DND-41 (cell line): ENCODE measurements at regions not wholly inside any gene's neighbourhood (a gene's known extent, or its start where the extent isn't known, plus 50 kb on each side); places are given as distances from the start of the nearest gene placed in this dataset.

ENCODE experiments used
- ATAC-seq: fragments of 200-7000 bp; cut with Tn5 transposase; 3 replicates; pipeline ENCODE4 v1.9.1; 2021; ENCODE audit warnings: low read depth; ENCODE audit not compliant: insufficient read depth
- DNase-seq: peaks from one replicate; pipeline ENCODE4 v3.0.0-alpha.2; 2020
- H2AFZ ChIP-seq: 2 replicates; pipeline ENCODE4 v1.6.0; 2012; ENCODE audit warnings: low read depth, low read length
- H3K27ac ChIP-seq: 2 replicates; pipeline ENCODE4 v1.5.1; 2012; ENCODE audit warnings: low read length, inconsistent platforms
- H3K27me3 ChIP-seq: fragments of 200-600 bp; sonication (generic); 2 replicates; pipeline ENCODE4 v1.6.0; 2012; ENCODE audit warnings: low read length, mild to moderate bottlenecking, inconsistent platforms; ENCODE audit not compliant: insufficient read depth, poor library complexity
- H3K36me3 ChIP-seq: 2 replicates; pipeline ENCODE4 v1.5.1; 2012; ENCODE audit warnings: low read length, inconsistent platforms; ENCODE audit not compliant: insufficient read depth
- H3K4me1 ChIP-seq: 2 replicates; pipeline ENCODE4 v1.5.1; 2012; ENCODE audit warnings: mild to moderate bottlenecking, low read length; ENCODE audit not compliant: insufficient read depth
- H3K4me2 ChIP-seq: 2 replicates; pipeline ENCODE4 v1.6.0; 2012; ENCODE audit warnings: mild to moderate bottlenecking, moderate library complexity, low read length, inconsistent platforms; ENCODE audit not compliant: insufficient read depth
- H3K4me3 ChIP-seq, 2 experiments: fragments of 200-600 bp in 1 of 2; shearing (Covaris generic) in 1 of 2; 2 replicates each; pipeline ENCODE4 v1.5.1; 2012 to 2016; ENCODE audit warnings: inconsistent platforms in 2 of 2, low read length in 2 of 2, mild to moderate bottlenecking in 2 of 2, low read depth in 1 of 2, moderate library complexity in 1 of 2
- H3K79me2 ChIP-seq: 2 replicates; pipeline ENCODE4 v1.6.0; 2012; ENCODE audit warnings: low read length, inconsistent platforms; ENCODE audit not compliant: insufficient read depth
- H3K9ac ChIP-seq: 2 replicates; pipeline ENCODE4 v1.6.0; 2012; ENCODE audit warnings: low read depth, mild to moderate bottlenecking, inconsistent platforms, low read length, moderate library complexity
- H3K9me3 ChIP-seq: 2 replicates; pipeline ENCODE4 v1.5.1; 2012; ENCODE audit warnings: low read length, moderate library complexity, mild to moderate bottlenecking, inconsistent platforms; ENCODE audit not compliant: insufficient read depth, severe bottlenecking
- H4K20me1 ChIP-seq: 2 replicates; pipeline ENCODE4 v1.6.0; 2012; ENCODE audit warnings: low read length; ENCODE audit not compliant: insufficient read depth
- CTCF ChIP-seq: IDR thresholded peaks from 2 replicates; pipeline ENCODE4 v1.5.1; 2012; ENCODE audit warnings: borderline replicate concordance, low read length, moderate library complexity, mild to moderate bottlenecking; ENCODE audit not compliant: poor library complexity, severe bottlenecking; ENCODE audit errors: extremely low read depth
- EZH2 ChIP-seq: IDR thresholded peaks from 3 replicates; pipeline ENCODE4 v1.6.1; 2012; ENCODE audit warnings: borderline replicate concordance, low read depth, mild to moderate bottlenecking, moderate library complexity, low read length, inconsistent platforms; ENCODE audit not compliant: severe bottlenecking

DNA sequence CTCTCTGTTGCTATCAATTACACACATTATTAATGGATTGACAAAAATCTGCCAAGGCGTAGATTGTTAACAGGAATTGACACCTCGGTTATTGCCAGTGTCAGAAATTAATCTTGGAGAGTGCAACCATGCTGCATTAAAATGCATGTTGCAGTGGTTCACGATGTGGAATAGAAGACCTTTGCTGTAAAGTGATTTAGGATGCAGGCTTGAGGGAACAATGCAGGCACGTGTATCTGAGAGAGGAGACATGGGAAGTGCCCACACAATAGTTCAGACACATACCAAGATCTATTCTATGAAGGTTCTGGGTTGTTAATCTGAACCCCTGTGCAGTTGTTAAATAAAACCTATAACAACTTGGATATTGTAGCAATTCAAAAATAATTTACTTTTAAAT is 1032.8 kb upstream of the CDH8 start:
- no peaks in the 10 kb centered on the region for H3K27me3 ChIP-seq
- H3K4me2 ChIP-seq, result no peak overlapping the region
- H3K79me2 ChIP-seq, result no peaks in the 10 kb centered on the region
- H3K9me3 ChIP-seq, result no peaks in the 10 kb centered on the region
- H3K4me3 ChIP-seq, result no peak overlapping the region
- no peak for TF ChIP-seq CTCF
- no peak for TF ChIP-seq EZH2
- no peaks in the 10 kb centered on the region for H4K20me1 ChIP-seq
- H3K36me3 ChIP-seq, result no peaks in the 10 kb centered on the region
- no peak overlapping the region for H3K27ac ChIP-seq
- H2AFZ ChIP-seq, result no peak overlapping the region
- DNase-seq, result no peak
- no peak overlapping the region for H3K9ac ChIP-seq
- ATAC-seq, result no peak
- H3K4me1 ChIP-seq, result no peaks in the 10 kb centered on the region

GRCh38 chr16:63067141-63067540 is 1030.9 kb upstream of the CDH8 start:
- Histone ChIP-seq H3K4me2 (no peak overlapping the region), H3K9me3 (no peaks in the 10 kb centered on the region), H2AFZ (no peak overlapping the region), H3K79me2 (no peaks in the 10 kb centered on the region), H3K9ac (no peak overlapping the region), H3K4me1 (no peaks in the 10 kb centered on the region), H3K27me3 (no peaks in the 10 kb centered on the region), H4K20me1 (no peaks in the 10 kb centered on the region), H3K27ac (no peak overlapping the region), H3K4me3 (no peak overlapping the region), H3K36me3 (no peaks in the 10 kb centered on the region)
- TF ChIP-seq CTCF (no peak), EZH2 (no peak)
- ATAC-seq, result no peak
- no peak for DNase-seq

DNA sequence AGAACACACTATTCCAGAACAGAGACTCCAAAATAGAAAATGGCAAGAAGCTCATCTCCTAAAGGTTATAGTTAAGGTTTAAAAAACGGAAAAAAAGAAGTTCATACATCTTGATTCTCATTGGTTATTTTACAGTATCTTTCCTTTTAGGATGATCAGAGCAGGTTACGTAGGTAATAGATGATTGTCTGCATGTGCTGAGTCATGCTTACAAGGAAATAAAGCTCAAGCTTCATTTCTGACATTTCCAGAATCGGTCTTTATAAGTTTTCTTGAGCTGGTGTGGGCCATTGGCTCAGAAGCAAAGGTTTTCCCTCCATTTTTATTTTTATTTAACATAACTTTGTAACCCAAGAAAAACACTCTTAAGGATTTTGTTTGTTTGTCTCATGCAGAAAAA is 1030.3 kb upstream of the CDH8 start:
- H3K9me3 ChIP-seq, result no peaks in the 10 kb centered on the region
- no peak for DNase-seq
- TF ChIP-seq EZH2 (no peak), CTCF (no peak)

DNA sequence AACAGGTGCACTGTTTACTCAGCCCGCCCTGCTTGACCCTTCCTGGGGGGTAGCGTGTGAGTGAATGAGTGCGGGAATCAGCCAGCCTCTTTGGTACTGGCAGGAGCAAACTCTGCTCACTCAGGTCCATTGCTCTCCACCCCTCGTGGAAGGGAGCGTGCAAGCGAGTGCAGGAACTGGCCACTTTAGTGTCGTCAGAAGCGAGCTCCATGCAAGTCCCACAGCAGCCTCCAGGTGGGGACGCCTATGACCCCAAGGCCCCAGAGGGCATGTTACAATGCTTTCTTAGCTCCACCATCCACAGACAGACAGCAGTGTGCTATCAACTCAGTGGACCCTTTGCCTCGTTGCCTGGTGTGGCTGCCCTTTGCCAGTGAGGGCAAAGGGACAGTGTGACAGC is 1025.1 kb upstream of the CDH8 start:
- Histone ChIP-seq H3K9ac (no peak overlapping the region), H3K27ac (no peak overlapping the region), H3K79me2 (no peaks in the 10 kb centered on the region), H3K27me3 (no peaks in the 10 kb centered on the region), H3K9me3 (no peaks in the 10 kb centered on the region), H3K4me2 (no peak overlapping the region), H3K4me3 (no peak overlapping the region), H3K4me1 (no peaks in the 10 kb centered on the region), H4K20me1 (no peaks in the 10 kb centered on the region), H2AFZ (no peak overlapping the region), H3K36me3 (no peaks in the 10 kb centered on the region)
- DNase-seq (no peak), ATAC-seq (no peak)
- no peak for TF ChIP-seq EZH2
- no peak for TF ChIP-seq CTCF

More for the DNA sequence above, 1030.3 kb upstream of the CDH8 start:
- no peak overlapping the region for H3K4me2 ChIP-seq
- no peak overlapping the region for H3K27ac ChIP-seq
- no peaks in the 10 kb centered on the region for H3K27me3 ChIP-seq
- no peaks in the 10 kb centered on the region for H3K79me2 ChIP-seq
- no peaks in the 10 kb centered on the region for H3K4me1 ChIP-seq
- H4K20me1 ChIP-seq, result no peaks in the 10 kb centered on the region
- H3K36me3 ChIP-seq, result no peaks in the 10 kb centered on the region
- no peak overlapping the region for H2AFZ ChIP-seq
- no peak for ATAC-seq
- no peak overlapping the region for H3K9ac ChIP-seq
- H3K4me3 ChIP-seq, result no peak overlapping the region
